GM23248 (cell line): ENCODE measurements at regions not wholly inside any gene's neighbourhood (a gene's known extent, or its start where the extent isn't known, plus 50 kb on each side); places are given as distances from the start of the nearest gene placed in this dataset.

ENCODE experiments used
- DNase-seq: peaks from one replicate; pipeline ENCODE4 v3.0.0-alpha.2; 2015
- H2AFZ ChIP-seq: fragments of 200-600 bp; sonication (generic); 2 replicates; pipeline ENCODE4 v1.6.1; 2016; ENCODE audit warnings: antibody characterized with exemption
- H3F3A ChIP-seq: fragments of 200-600 bp; sonication (generic); 2 replicates; pipeline ENCODE4 v1.6.1; 2016; ENCODE audit warnings: mild to moderate bottlenecking, antibody characterized with exemption, mixed run types; ENCODE audit not compliant: insufficient read depth
- H3K27ac ChIP-seq: fragments of 200-600 bp; sonication (generic); 2 replicates; pipeline ENCODE4 v1.5.1; 2016; ENCODE audit warnings: mild to moderate bottlenecking
- H3K27me3 ChIP-seq: fragments of 200-600 bp; sonication (generic); replicated peaks from 2 replicates; pipeline ENCODE4 v1.6.1; 2016; ENCODE audit warnings: mild to moderate bottlenecking; ENCODE audit not compliant: insufficient read depth
- H3K36me3 ChIP-seq: fragments of 200-600 bp; sonication (generic); 2 replicates; pipeline ENCODE4 v1.6.1; 2016; ENCODE audit warnings: low read depth, mild to moderate bottlenecking
- H3K4me1 ChIP-seq: fragments of 200-600 bp; sonication (generic); 2 replicates; pipeline ENCODE4 v1.6.1; 2016; ENCODE audit warnings: mild to moderate bottlenecking; ENCODE audit not compliant: insufficient read depth
- H3K4me2 ChIP-seq: fragments of 200-600 bp; sonication (generic); one replicate; pipeline ENCODE4 v1.6.1; 2016; ENCODE audit warnings: mild to moderate bottlenecking; ENCODE audit not compliant: unreplicated experiment
- H3K4me3 ChIP-seq: fragments of 200-600 bp; sonication (generic); 2 replicates; pipeline ENCODE4 v1.5.1; 2016; ENCODE audit warnings: mild to moderate bottlenecking
- H3K79me2 ChIP-seq: fragments of 200-600 bp; sonication (generic); 2 replicates; pipeline ENCODE4 v1.6.1; 2016; ENCODE audit warnings: mild to moderate bottlenecking; ENCODE audit not compliant: insufficient read depth
- H3K9ac ChIP-seq: fragments of 200-600 bp; sonication (generic); 2 replicates; pipeline ENCODE4 v1.6.1; 2016; ENCODE audit warnings: mild to moderate bottlenecking
- H3K9me2 ChIP-seq: fragments of 200-600 bp; sonication (generic); 2 replicates; pipeline ENCODE4 v1.6.1; 2016; ENCODE audit warnings: mixed run types, mild to moderate bottlenecking, moderate library complexity; ENCODE audit not compliant: insufficient read depth
- H3K9me3 ChIP-seq: fragments of 200-600 bp; sonication (generic); one replicate; pipeline ENCODE4 v1.6.1; 2017; ENCODE audit warnings: low read depth
- H4K20me1 ChIP-seq: fragments of 200-600 bp; sonication (generic); 2 replicates; pipeline ENCODE4 v1.6.0; 2016; ENCODE audit not compliant: insufficient read depth
- EZH2 ChIP-seq: fragments of 200-600 bp; sonication (generic); IDR thresholded peaks from 2 replicates; pipeline ENCODE4 v1.6.1; 2018; ENCODE audit warnings: antibody characterized with exemption, mild to moderate bottlenecking; ENCODE audit not compliant: insufficient read depth, poor library complexity, severe bottlenecking
- EZH2phosphoT487 ChIP-seq: fragments of 200-600 bp; sonication (generic); IDR thresholded peaks from 2 replicates; pipeline ENCODE4 v1.6.1; 2018; ENCODE audit warnings: antibody characterized with exemption, moderate library complexity, mild to moderate bottlenecking, low read depth; ENCODE audit not compliant: insufficient read depth
- WGBS, 2 experiments: methylation state at CpG; one replicate each; pipeline ENCODE4 v1.1.6; 2015 to 2017; ENCODE audit warnings: low lambda C conversion rate in 2 of 2, low coverage in 1 of 2; ENCODE audit errors: missing lambda C conversion rate in 2 of 2; 5-methylcytosine and 5-hydroxymethylcytosine counted together
- in situ Hi-C: fragments of 300-500 bp; cut with MboI; formaldehyde crosslinking; loops from 2 replicates; pipeline ENCODE4 v1.15.0; 2020

- no peaks in the 10 kb centered on the region for H3K79me2 ChIP-seq
- no peaks in the 10 kb centered on the region for H4K20me1 ChIP-seq
- H3K27me3 ChIP-seq = no peaks in the 10 kb centered on the region
- peaks cover 13% of the 10 kb centered on the region; the same call in 1 of the 2 replicates for H3F3A ChIP-seq
- H3K9me3 ChIP-seq = no peaks in the 10 kb centered on the region
- no peaks in the 10 kb centered on the region for H3K9me2 ChIP-seq
- TF ChIP-seq EZH2phosphoT487 = no peak
- TF ChIP-seq EZH2 = no peak
- H3K4me1 ChIP-seq = peaks cover 18% of the 10 kb centered on the region
- H2AFZ ChIP-seq = no peak overlapping the region
- DNase-seq = no peak
- no peak overlapping the region for H3K4me3 ChIP-seq
- H3K27ac ChIP-seq = no peak overlapping the region
- in situ Hi-C loops = no loop called here
- no peak overlapping the region for H3K4me2 ChIP-seq
- H3K36me3 ChIP-seq = no peaks in the 10 kb centered on the region
- WGBS, 2 experiments = 90 to 91% methylated on average over 10 of the region's 10 CpGs
- no peak overlapping the region for H3K9ac ChIP-seq
Measured at GRCh38 chr14:34213332-34213731, 248.7 kb downstream of the SPTSSA start.

DNA sequence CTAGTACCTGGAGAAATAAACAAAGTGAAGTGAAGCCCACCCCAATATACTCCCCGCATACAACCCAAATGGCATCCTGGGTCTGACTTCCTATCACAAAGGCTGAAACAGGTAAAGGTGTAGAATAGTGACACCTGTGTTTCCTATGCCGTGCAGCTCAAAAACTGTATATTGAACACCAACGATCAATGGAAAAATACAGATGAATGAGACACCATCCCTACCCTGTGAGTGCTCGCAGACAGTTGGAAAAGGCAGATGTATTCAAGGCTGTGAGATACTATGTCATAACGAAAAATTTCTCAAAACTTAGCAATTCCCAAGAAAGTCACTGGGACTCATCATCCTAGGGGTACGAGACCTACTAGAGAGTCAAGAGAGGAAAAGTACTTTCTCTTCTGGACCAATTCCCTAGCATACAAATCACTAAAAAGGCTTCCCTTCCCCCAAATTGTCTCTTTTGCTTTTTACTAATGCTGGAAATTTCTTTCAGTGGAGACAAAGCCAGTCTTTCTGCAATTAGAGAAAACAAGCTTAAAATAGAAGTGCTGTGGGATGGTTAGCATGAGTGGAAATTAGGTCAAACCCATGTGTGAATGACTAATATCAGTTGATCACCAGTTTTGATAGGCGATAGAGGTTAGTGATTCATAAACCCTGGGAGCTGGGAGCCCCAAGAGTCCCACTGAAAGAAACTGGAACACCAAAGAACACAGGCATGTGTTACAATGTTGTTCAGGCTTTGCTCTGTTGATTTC lies 249.7 kb downstream of the SPTSSA start:
- no peaks in the 10 kb centered on the region for H3K9me3 ChIP-seq
- in situ Hi-C loops = no loop called here
- peaks cover 13% of the 10 kb centered on the region; the same call in 1 of the 2 replicates for H3F3A ChIP-seq
- no peaks in the 10 kb centered on the region for H3K27me3 ChIP-seq
- peak; percentile 69 for DNase-seq
- peak overlapping the region; percentile 60 for H3K4me2 ChIP-seq
- H3K4me3 ChIP-seq = no peak overlapping the region
- TF ChIP-seq EZH2phosphoT487 (no peak), EZH2 (no peak)
- no peaks in the 10 kb centered on the region for H3K79me2 ChIP-seq
- 60 to 63% methylated on average over 7 of the region's 7 CpGs for WGBS, 2 experiments
- H3K36me3 ChIP-seq = no peaks in the 10 kb centered on the region
- no peak overlapping the region for H3K9ac ChIP-seq
- H4K20me1 ChIP-seq = no peaks in the 10 kb centered on the region
- H3K4me1 ChIP-seq = peaks cover 18% of the 10 kb centered on the region
- no peak overlapping the region for H2AFZ ChIP-seq
- H3K27ac ChIP-seq = peak overlapping the region; percentile 3
- H3K9me2 ChIP-seq = no peaks in the 10 kb centered on the region

DNA sequence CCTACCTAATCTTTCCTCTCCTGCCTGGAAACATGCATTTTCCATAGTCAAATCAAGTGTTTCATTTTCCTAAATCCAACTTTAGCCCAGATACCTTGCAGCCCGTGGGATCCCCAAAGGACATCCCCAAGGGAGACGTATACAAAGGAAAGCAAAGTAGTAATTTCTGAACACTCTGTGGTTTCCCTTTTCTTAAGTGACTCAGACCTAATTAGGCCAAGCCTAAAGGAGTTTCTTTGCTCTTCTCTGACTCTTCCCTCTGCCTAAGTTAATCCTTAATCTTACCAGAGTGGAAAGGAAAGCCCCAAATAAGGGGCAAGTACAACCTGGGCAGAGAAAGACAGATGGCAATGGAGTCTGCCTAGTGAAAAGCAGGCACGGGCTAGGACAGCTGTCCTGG lies 250.3 kb downstream of the SPTSSA start:
- no peaks in the 10 kb centered on the region for H3K9me2 ChIP-seq
- no peak overlapping the region for H3K27ac ChIP-seq
- no peak overlapping the region for H3K9ac ChIP-seq
- no peak overlapping the region for H3K4me3 ChIP-seq
- H3K4me1 ChIP-seq = peaks cover 18% of the 10 kb centered on the region
- H2AFZ ChIP-seq = no peak overlapping the region
- in situ Hi-C loops = no loop called here
- no peaks in the 10 kb centered on the region for H3K79me2 ChIP-seq
- 32 to 36% methylated on average over 3 of the region's 3 CpGs for WGBS, 2 experiments
- no peaks in the 10 kb centered on the region for H3K27me3 ChIP-seq
- H3K9me3 ChIP-seq = no peaks in the 10 kb centered on the region
- no peaks in the 10 kb centered on the region for H4K20me1 ChIP-seq
- H3K4me2 ChIP-seq = peak overlapping the region; percentile 60
- DNase-seq = peak; percentile 74
- H3K36me3 ChIP-seq = no peaks in the 10 kb centered on the region
- H3F3A ChIP-seq = peaks cover 13% of the 10 kb centered on the region; the same call in 1 of the 2 replicates
- TF ChIP-seq EZH2 (no peak), EZH2phosphoT487 (no peak)

- no peaks in the 10 kb centered on the region for H3K79me2 ChIP-seq
- TF ChIP-seq EZH2phosphoT487 = no peak
Measured at GRCh38 chr14:34208532-34208931, 253.5 kb downstream of the SPTSSA start.

GRCh38 chr14:34205799-34206198 lies 254.9 kb upstream of the EGLN3 start:
- H3F3A ChIP-seq = peaks cover 17% of the 10 kb centered on the region
- H2AFZ ChIP-seq = no peak overlapping the region
- no peaks in the 10 kb centered on the region for H3K27me3 ChIP-seq
- in situ Hi-C loops = no loop called here
- no peak overlapping the region for H3K27ac ChIP-seq
- no peaks in the 10 kb centered on the region for H3K79me2 ChIP-seq
- H3K9me3 ChIP-seq = no peaks in the 10 kb centered on the region
- 95 to 100% methylated on average over 1 of the region's 1 CpG for whole genome bisulfite sequencing, 2 experiments
- no peak overlapping the region for H3K9ac ChIP-seq
- DNase-seq = no peak
- H3K4me2 ChIP-seq = no peak overlapping the region
- no peaks in the 10 kb centered on the region for H4K20me1 ChIP-seq
- TF ChIP-seq EZH2 = no peak
- TF ChIP-seq EZH2phosphoT487 = no peak
- no peak overlapping the region for H3K4me3 ChIP-seq
- peaks cover 9% of the 10 kb centered on the region for H3K4me1 ChIP-seq
- H3K36me3 ChIP-seq = no peaks in the 10 kb centered on the region
- no peaks in the 10 kb centered on the region for H3K9me2 ChIP-seq

More at GRCh38 chr14:34208532-34208931, 253.5 kb downstream of the SPTSSA start:
- no peaks in the 10 kb centered on the region for H3K36me3 ChIP-seq
- no peak overlapping the region for H3K27ac ChIP-seq
- no peaks in the 10 kb centered on the region for H3K9me2 ChIP-seq
- H3K4me2 ChIP-seq = no peak overlapping the region
- no peaks in the 10 kb centered on the region for H4K20me1 ChIP-seq
- WGBS, 2 experiments = 70 to 71% methylated on average over 3 of the region's 3 CpGs
- H3K9ac ChIP-seq = no peak overlapping the region
- peaks cover 16% of the 10 kb centered on the region; the same call in 1 of the 2 replicates for H3F3A ChIP-seq
- in situ Hi-C loops = no loop called here
- DNase-seq = no peak
- H3K27me3 ChIP-seq = no peaks in the 10 kb centered on the region
- no peaks in the 10 kb centered on the region for H3K9me3 ChIP-seq
- H2AFZ ChIP-seq = no peak overlapping the region
- H3K4me3 ChIP-seq = no peak overlapping the region
- peaks cover 18% of the 10 kb centered on the region for H3K4me1 ChIP-seq
